HCT116 (cell line): ENCODE measurements at regions not wholly inside any gene's neighbourhood (a gene's known extent, or its start where the extent isn't known, plus 50 kb on each side); places are given as distances from the start of the nearest gene placed in this dataset.

Experiments
- ATAC-seq: fragments of 200-7000 bp; cut with Tn5 transposase; 2 replicates; pipeline ENCODE4 v1.9.1; 2020; ENCODE audit warnings: mild to moderate bottlenecking, moderate library complexity
- BruUV-seq: library from RNA; stranded (reverse); fragments of 400-500 nt; replicated peaks from 2 replicates; lab custom pipeline; 2021; lab: Mats Ljungman, UMichigan
- CTCF ChIA-PET: fragments of 300-600 bp; sonication (Branson Sonifier 250); formaldehyde crosslinking; loops from one replicate; lab custom pipeline; 2021; ENCODE audit warnings: antibody characterized with exemption; lab: Charles Lee
- POLR2A ChIA-PET: fragments of 300-600, 350-600 bp; sonication (Branson Sonifier 250); formaldehyde crosslinking; loops from one replicate; lab custom pipeline; 2021; ENCODE audit warnings: antibody characterized with exemption; lab: Charles Lee
- RAD21 ChIA-PET, 2 experiments: fragments of 300-600 bp; sonication (Branson Sonifier 250); formaldehyde crosslinking; loops; one replicate each; lab custom pipeline; 2023; ENCODE audit warnings: low total read pairs in 2 of 2; ENCODE audit not compliant: uncharacterized antibody in 2 of 2, unreplicated experiment in 2 of 2, low non-redundant PET in 1 of 2; lab: Charles Lee
- DNase-seq: peaks from one replicate; pipeline ENCODE4 v3.0.0-alpha.2; 2010; ENCODE audit warnings: low read depth, low spot score
- H2AFZ ChIP-seq: fragments of 200-600 bp; shearing (Covaris generic), sonication (generic); 2 replicates; pipeline ENCODE4 v1.6.1; 2017; ENCODE audit warnings: low read depth, mixed run types, mixed read lengths, antibody characterized with exemption, low read length; ENCODE audit not compliant: poor library complexity, severe bottlenecking
- H3K27ac ChIP-seq: 2 replicates; pipeline ENCODE4 v1.5.1; 2012; ENCODE audit warnings: low read depth, low read length
- H3K27me3 ChIP-seq: fragments of 200-600 bp; sonication (generic); 2 replicates; pipeline ENCODE4 v1.6.1; 2016; ENCODE audit warnings: mixed run types, low read length, mixed read lengths; ENCODE audit not compliant: insufficient read depth
- H3K36me3 ChIP-seq, 2 experiments: fragments of 200-500 bp in 1 of 2; fragments of 200-600 bp in 1 of 2; sonication (Bioruptor generic) in 1 of 2; sonication (generic) in 1 of 2; 2 replicates each; pipeline versions ENCODE4 v1.5.1 to v1.6.1; 2014 to 2016; ENCODE audit warnings: low read length in 2 of 2, inconsistent platforms in 1 of 2, mixed read lengths in 1 of 2, mixed run types in 1 of 2; ENCODE audit not compliant: insufficient read depth in 2 of 2, control insufficient read depth in 1 of 2
- H3K4me1 ChIP-seq, 2 experiments: fragments of 200-600 bp in 1 of 2; sonication (generic) in 1 of 2; 2 replicates each; pipeline versions ENCODE4 v1.5.1 to v1.6.1; 2012 to 2017; ENCODE audit warnings: low read length in 2 of 2, inconsistent platforms in 1 of 2, mild to moderate bottlenecking in 1 of 2, mixed read lengths in 1 of 2, mixed run types in 1 of 2, moderate library complexity in 1 of 2; ENCODE audit not compliant: insufficient read depth in 2 of 2, control insufficient read depth in 1 of 2
- H3K4me2 ChIP-seq: fragments of 200-600 bp; sonication (generic); 2 replicates; pipeline ENCODE4 v1.6.1; 2017; ENCODE audit warnings: mixed run types, low read length, mixed read lengths
- H3K4me3 ChIP-seq, 2 experiments: fragments of 200-600 bp in 1 of 2; sonication (generic) in 1 of 2; replicated peaks in 1 of 2; 2 replicates each; pipeline ENCODE4 v1.5.1; 2011 to 2016; ENCODE audit warnings: low read length in 2 of 2, control low read depth in 1 of 2, low read depth in 1 of 2, mild to moderate bottlenecking in 1 of 2, mixed read lengths in 1 of 2, mixed run types in 1 of 2
- H3K79me2 ChIP-seq: fragments of 200-600 bp; sonication (generic); 2 replicates; pipeline ENCODE4 v1.6.1; 2017; ENCODE audit warnings: mild to moderate bottlenecking, mixed run types, low read length, moderate library complexity, mixed read lengths; ENCODE audit not compliant: insufficient read depth
- H3K9ac ChIP-seq: fragments of 200-600 bp; sonication (generic); 2 replicates; pipeline ENCODE4 v1.6.1; 2016; ENCODE audit warnings: low read length, mixed read lengths
- H3K9me2 ChIP-seq: fragments of 200-600 bp; sonication (generic), shearing (Covaris generic); 2 replicates; pipeline ENCODE4 v1.6.1; 2017; ENCODE audit warnings: mixed run types, mild to moderate bottlenecking, moderate library complexity; ENCODE audit not compliant: insufficient read depth
- H3K9me3 ChIP-seq, 2 experiments: fragments of 200-500 bp in 1 of 2; fragments of 200-600 bp in 1 of 2; sonication (Bioruptor generic) in 1 of 2; sonication (generic) in 1 of 2; 2 replicates each; pipeline ENCODE4 v1.6.1; 2014 to 2017; ENCODE audit warnings: low read length in 2 of 2, mixed read lengths in 2 of 2, inconsistent platforms in 1 of 2, low read depth in 1 of 2, mild to moderate bottlenecking in 1 of 2, mixed run types in 1 of 2, moderate library complexity in 1 of 2; ENCODE audit not compliant: control insufficient read depth in 1 of 2, insufficient read depth in 1 of 2
- H4K20me1 ChIP-seq: fragments of 200-600 bp; sonication (generic), shearing (Covaris generic); 2 replicates; pipeline ENCODE4 v1.6.1; 2017; ENCODE audit warnings: mixed run types, mild to moderate bottlenecking, moderate library complexity; ENCODE audit not compliant: insufficient read depth
- CBX3 ChIP-seq: IDR thresholded peaks from 2 replicates; pipeline ENCODE4 v1.6.1; 2012; ENCODE audit warnings: low read depth
- CEBPB ChIP-seq: IDR thresholded peaks from 2 replicates; pipeline ENCODE4 v1.6.1; 2012; ENCODE audit warnings: low read depth
- EGR1 ChIP-seq: IDR thresholded peaks from 2 replicates; pipeline ENCODE4 v1.6.1; 2012; ENCODE audit warnings: low read depth
- ELF1 ChIP-seq: IDR thresholded peaks from 2 replicates; pipeline ENCODE4 v1.6.1; 2012; ENCODE audit warnings: low read depth, borderline replicate concordance
- EZH2 ChIP-seq: fragments of 200-600 bp; sonication (generic); IDR thresholded peaks from 2 replicates; pipeline ENCODE4 v1.6.1; 2017; ENCODE audit warnings: antibody characterized with exemption, mixed run types
- EZH2phosphoT487 ChIP-seq: fragments of 200-600 bp; IDR thresholded peaks from 2 replicates; pipeline ENCODE4 v1.6.1; 2018; ENCODE audit warnings: antibody characterized with exemption, borderline replicate concordance
- FOSL1 ChIP-seq: IDR thresholded peaks from 2 replicates; pipeline ENCODE4 v1.6.1; 2012; ENCODE audit warnings: low read depth
- POLR2A ChIP-seq: IDR thresholded peaks from 2 replicates; pipeline ENCODE4 v1.7.0; 2011; ENCODE audit warnings: borderline replicate concordance; ENCODE audit not compliant: insufficient read depth, insufficient read length; ENCODE audit errors: extremely low read depth
- POLR2AphosphoS5 ChIP-seq: IDR thresholded peaks from 2 replicates; pipeline ENCODE4 v1.6.1; 2011; ENCODE audit warnings: mild to moderate bottlenecking, low read depth, low read length, moderate library complexity
- SIN3A ChIP-seq: IDR thresholded peaks from 2 replicates; pipeline ENCODE4 v1.6.1; 2012; ENCODE audit warnings: low read depth
- SRF ChIP-seq: IDR thresholded peaks from 2 replicates; pipeline ENCODE4 v1.6.1; 2012; ENCODE audit warnings: low read depth
- TCF7L2 ChIP-seq: IDR thresholded peaks from 2 replicates; pipeline ENCODE4 v1.7.0; 2011; ENCODE audit warnings: borderline replicate concordance, inconsistent platforms; ENCODE audit not compliant: insufficient read depth, insufficient read length; ENCODE audit errors: extremely low read depth
- YY1 ChIP-seq: IDR thresholded peaks from 2 replicates; pipeline ENCODE4 v1.6.1; 2011; ENCODE audit warnings: low read length, low read depth, moderate library complexity, mild to moderate bottlenecking; ENCODE audit not compliant: insufficient replicate concordance; ENCODE audit errors: extremely low read depth
- ZFX ChIP-seq: fragments of 450-650 bp; IDR thresholded peaks from 2 replicates; pipeline ENCODE4 v1.6.1; 2017
- ZNF274 ChIP-seq: fragments of 200-500 bp; sonication (Bioruptor generic); IDR thresholded peaks from 2 replicates; pipeline ENCODE4 v1.6.1; 2014; ENCODE audit warnings: mild to moderate bottlenecking, low read depth, low read length, inconsistent platforms
- intact Hi-C: fragments of 100-400 bp; cut with micrococcal nuclease; formaldehyde crosslinking; loops from 2 replicates; pipeline ENCODE4 v1.10.0; 2022
- TF ChIP-seq, protein P1 (sequence below): IDR thresholded peaks from 2 replicates; pipeline ENCODE4 v1.6.1; 2012
- TF ChIP-seq, protein P2 (sequence below): IDR thresholded peaks from 2 replicates; pipeline ENCODE4 v1.6.1; 2011; ENCODE audit warnings: mild to moderate bottlenecking, low read length, moderate library complexity; ENCODE audit not compliant: insufficient replicate concordance; ENCODE audit errors: extremely low read depth
- TF ChIP-seq, protein P3 (sequence below), 3 experiments: fragments of 200-600 bp in 1 of 3; sonication (generic) in 1 of 3; IDR thresholded peaks in 2 of 3; conservative IDR thresholded peaks in 1 of 3; 2 replicates each; pipeline ENCODE4 v1.5.1; 2012 to 2017; ENCODE audit warnings: low read depth in 2 of 3, low read length in 2 of 3, antibody characterized with exemption in 1 of 3, borderline replicate concordance in 1 of 3, control low read depth in 1 of 3, mild to moderate bottlenecking in 1 of 3, mixed read lengths in 1 of 3, mixed run types in 1 of 3, moderate library complexity in 1 of 3; ENCODE audit not compliant: insufficient read depth in 1 of 3
- TF ChIP-seq, protein P4 (sequence below): IDR thresholded peaks from 2 replicates; pipeline ENCODE4 v1.6.1; 2012

DNA sequence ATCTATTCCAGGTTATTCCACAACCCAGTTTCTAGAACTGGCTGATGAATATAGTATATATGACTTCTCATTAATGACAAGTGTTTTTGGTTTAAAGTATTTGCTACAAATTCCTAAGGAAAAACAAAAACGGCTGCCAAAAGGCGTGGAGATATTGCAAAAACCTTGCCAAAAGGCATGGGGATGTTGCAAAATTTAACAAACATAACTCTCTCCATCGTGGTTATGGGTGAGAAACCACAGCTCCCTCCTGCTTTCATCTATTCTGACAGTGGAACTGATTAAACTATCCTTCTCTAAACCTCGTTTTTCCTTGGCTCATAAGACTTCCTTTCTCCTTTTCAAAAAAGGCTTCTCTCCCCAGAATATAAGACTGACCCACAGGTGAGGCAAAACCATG, 342.0 kb upstream of the PDZRN3 start:
- intact Hi-C loops = no loop called here
- Histone ChIP-seq H3K9me3 (peaks cover 19 to 33% of the 10 kb centered on the region in 2 experiments; a peak in 3 of 4 replicates), H3K27me3 (no peaks in the 10 kb centered on the region), H3K9me2 (no peaks in the 10 kb centered on the region), H3K4me2 (no peak overlapping the region), H3K27ac (no peak overlapping the region), H3K79me2 (no peaks in the 10 kb centered on the region), H3K9ac (no peak overlapping the region), H2AFZ (no peak overlapping the region), H4K20me1 (no peaks in the 10 kb centered on the region), H3K4me3 (no peak overlapping the region), H3K4me1 (no peaks in the 10 kb centered on the region), H3K36me3 (no peaks in the 10 kb centered on the region)
- BruUV-seq = no TSS peak
- ATAC-seq (no peak), DNase-seq (no peak)
- ChIA-PET POLR2A (no interaction called here), CTCF (no interaction called here), RAD21 (no interaction called here)
- TF ChIP-seq EZH2 = no peak
- TF ChIP-seq SRF = no peak
- TF ChIP-seq POLR2AphosphoS5 = no peak
- no peak for TF ChIP-seq FOSL1
- TF ChIP-seq EZH2phosphoT487 = no peak
- no peak for TF ChIP-seq CBX3
- no peak for TF ChIP-seq POLR2A
- no peak for TF ChIP-seq EGR1
- no peak for TF ChIP-seq ZNF274
- no peak for TF ChIP-seq ELF1
- TF ChIP-seq SIN3A = no peak
- no peak for TF ChIP-seq YY1
- TF ChIP-seq TCF7L2 = no peak
- TF ChIP-seq, protein P1, sequence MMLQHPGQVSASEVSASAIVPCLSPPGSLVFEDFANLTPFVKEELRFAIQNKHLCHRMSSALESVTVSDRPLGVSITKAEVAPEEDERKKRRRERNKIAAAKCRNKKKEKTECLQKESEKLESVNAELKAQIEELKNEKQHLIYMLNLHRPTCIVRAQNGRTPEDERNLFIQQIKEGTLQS = no peak
- TF ChIP-seq ZFX = no peak
- TF ChIP-seq, protein P2, sequence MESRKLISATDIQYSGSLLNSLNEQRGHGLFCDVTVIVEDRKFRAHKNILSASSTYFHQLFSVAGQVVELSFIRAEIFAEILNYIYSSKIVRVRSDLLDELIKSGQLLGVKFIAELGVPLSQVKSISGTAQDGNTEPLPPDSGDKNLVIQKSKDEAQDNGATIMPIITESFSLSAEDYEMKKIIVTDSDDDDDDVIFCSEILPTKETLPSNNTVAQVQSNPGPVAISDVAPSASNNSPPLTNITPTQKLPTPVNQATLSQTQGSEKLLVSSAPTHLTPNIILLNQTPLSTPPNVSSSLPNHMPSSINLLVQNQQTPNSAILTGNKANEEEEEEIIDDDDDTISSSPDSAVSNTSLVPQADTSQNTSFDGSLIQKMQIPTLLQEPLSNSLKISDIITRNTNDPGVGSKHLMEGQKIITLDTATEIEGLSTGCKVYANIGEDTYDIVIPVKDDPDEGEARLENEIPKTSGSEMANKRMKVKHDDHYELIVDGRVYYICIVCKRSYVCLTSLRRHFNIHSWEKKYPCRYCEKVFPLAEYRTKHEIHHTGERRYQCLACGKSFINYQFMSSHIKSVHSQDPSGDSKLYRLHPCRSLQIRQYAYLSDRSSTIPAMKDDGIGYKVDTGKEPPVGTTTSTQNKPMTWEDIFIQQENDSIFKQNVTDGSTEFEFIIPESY = no peak
- TF ChIP-seq CEBPB = no peak
- TF ChIP-seq, protein P3, sequence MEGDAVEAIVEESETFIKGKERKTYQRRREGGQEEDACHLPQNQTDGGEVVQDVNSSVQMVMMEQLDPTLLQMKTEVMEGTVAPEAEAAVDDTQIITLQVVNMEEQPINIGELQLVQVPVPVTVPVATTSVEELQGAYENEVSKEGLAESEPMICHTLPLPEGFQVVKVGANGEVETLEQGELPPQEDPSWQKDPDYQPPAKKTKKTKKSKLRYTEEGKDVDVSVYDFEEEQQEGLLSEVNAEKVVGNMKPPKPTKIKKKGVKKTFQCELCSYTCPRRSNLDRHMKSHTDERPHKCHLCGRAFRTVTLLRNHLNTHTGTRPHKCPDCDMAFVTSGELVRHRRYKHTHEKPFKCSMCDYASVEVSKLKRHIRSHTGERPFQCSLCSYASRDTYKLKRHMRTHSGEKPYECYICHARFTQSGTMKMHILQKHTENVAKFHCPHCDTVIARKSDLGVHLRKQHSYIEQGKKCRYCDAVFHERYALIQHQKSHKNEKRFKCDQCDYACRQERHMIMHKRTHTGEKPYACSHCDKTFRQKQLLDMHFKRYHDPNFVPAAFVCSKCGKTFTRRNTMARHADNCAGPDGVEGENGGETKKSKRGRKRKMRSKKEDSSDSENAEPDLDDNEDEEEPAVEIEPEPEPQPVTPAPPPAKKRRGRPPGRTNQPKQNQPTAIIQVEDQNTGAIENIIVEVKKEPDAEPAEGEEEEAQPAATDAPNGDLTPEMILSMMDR (IDR thresholded peaks at IDR 0.05 in 2 of 3, conservative IDR thresholded peaks at IDR 0.05 in 1 of 3; ENCODE audit: borderline replicate concordance in 1 of 3, insufficient read depth in 1 of 3, low read depth in 2 of 3, low read length in 2 of 3) = no peak
- TF ChIP-seq, protein P4, sequence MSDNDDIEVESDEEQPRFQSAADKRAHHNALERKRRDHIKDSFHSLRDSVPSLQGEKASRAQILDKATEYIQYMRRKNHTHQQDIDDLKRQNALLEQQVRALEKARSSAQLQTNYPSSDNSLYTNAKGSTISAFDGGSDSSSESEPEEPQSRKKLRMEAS = no peak
